GM12878 (cell line): ENCODE measurements at regions not wholly inside any gene's neighbourhood (a gene's known extent, or its start where the extent isn't known, plus 50 kb on each side); places are given as distances from the start of the nearest gene placed in this dataset.

Experiments
- ATAC-seq: fragments of 200-7000 bp; cut with Tn5 transposase; 3 replicates; pipeline ENCODE4 v1.9.1; 2020; ENCODE audit warnings: mild to moderate bottlenecking, moderate library complexity
- BruUV-seq: library from RNA; stranded (reverse); fragments of 400-500 nt; replicated peaks from 2 replicates; lab custom pipeline; 2021; lab: Mats Ljungman, UMichigan
- CTCF ChIA-PET: fragments of 300-600 bp; sonication (Branson Sonifier 250); formaldehyde crosslinking; extraction: SDS; loops from one replicate; lab custom pipeline; 2021; ENCODE audit warnings: inconsistent platforms; lab: Yijun Ruan, JAX
- POLR2A ChIA-PET: fragments of 350-600 bp; formaldehyde crosslinking; extraction: SDS; loops from one replicate; lab custom pipeline; 2021; ENCODE audit warnings: inconsistent platforms; lab: Charles Lee
- RAD21 ChIA-PET: fragments of 300-600 bp; sonication (Branson Sonifier 250); formaldehyde crosslinking; loops from one replicate; lab custom pipeline; 2023; ENCODE audit warnings: antibody characterized with exemption; ENCODE audit not compliant: unreplicated experiment; lab: Charles Lee
- SMC1A ChIA-PET: fragments of 300-600 bp; sonication (Branson Sonifier 250); formaldehyde crosslinking; loops from one replicate; lab custom pipeline; 2023; ENCODE audit not compliant: unreplicated experiment, uncharacterized antibody; lab: Charles Lee
- DNase-seq: peaks from one replicate; pipeline ENCODE4 v3.0.0-alpha.2; 2011; ENCODE audit warnings: low read depth, low spot score
- FAIRE-seq: peaks from 3 replicates; lab custom pipeline; 2011; peaks lifted over from hg19 to GRCh38; lab: Jason Lieb, UNC
- H2AFZ ChIP-seq: 2 replicates; pipeline ENCODE4 v1.6.0; 2011; ENCODE audit warnings: low read depth, low read length, control low read depth; ENCODE audit not compliant: control insufficient read depth
- H3K27ac ChIP-seq: 2 replicates; pipeline ENCODE4 v1.5.1; 2011; ENCODE audit warnings: control low read depth; ENCODE audit not compliant: control insufficient read depth, insufficient read depth
- H3K27me3 ChIP-seq, 2 experiments: replicated peaks in 1 of 2; 2 replicates each; pipeline versions ENCODE4 v1.6.0 to v1.6.1; 2011; ENCODE audit warnings: low read length in 1 of 2; ENCODE audit not compliant: control insufficient read depth in 2 of 2, insufficient read depth in 2 of 2
- H3K36me3 ChIP-seq, 2 experiments: 2 replicates each; pipeline ENCODE4 v1.5.1; 2011; ENCODE audit warnings: low read length in 1 of 2; ENCODE audit not compliant: control insufficient read depth in 2 of 2, insufficient read depth in 2 of 2
- H3K4me1 ChIP-seq: 2 replicates; pipeline ENCODE4 v1.6.1; 2011; ENCODE audit warnings: mild to moderate bottlenecking, low read length, moderate library complexity, mixed read lengths; ENCODE audit not compliant: control insufficient read depth, insufficient read depth
- H3K4me2 ChIP-seq: 2 replicates; pipeline ENCODE4 v1.6.0; 2011; ENCODE audit warnings: control low read depth; ENCODE audit not compliant: control insufficient read depth, insufficient read depth
- H3K4me3 ChIP-seq: fragments of 200-600 bp; sonication (generic); 2 replicates; pipeline ENCODE4 v1.5.1; 2016
- H3K79me2 ChIP-seq: 2 replicates; pipeline ENCODE4 v1.6.0; 2011; ENCODE audit warnings: low read length; ENCODE audit not compliant: control insufficient read depth, insufficient read depth
- H3K9ac ChIP-seq: 2 replicates; pipeline ENCODE4 v1.8.0; 2011; ENCODE audit warnings: low read length, control low read depth, mixed read lengths; ENCODE audit not compliant: control insufficient read depth, insufficient read depth
- H3K9me3 ChIP-seq: replicated peaks from 3 replicates; pipeline ENCODE4 v1.5.1; 2011; ENCODE audit warnings: mild to moderate bottlenecking, low read length; ENCODE audit not compliant: control insufficient read depth, insufficient read depth
- H4K20me1 ChIP-seq: 2 replicates; pipeline ENCODE4 v1.6.0; 2011; ENCODE audit not compliant: control insufficient read depth, insufficient read depth
- CHD4 ChIP-seq: fragments of 200-600 bp; sonication (generic); IDR thresholded peaks from 2 replicates; pipeline ENCODE4 v1.6.1; 2016; ENCODE audit warnings: mild to moderate bottlenecking
- LARP7 ChIP-seq: fragments of 450-650 bp; IDR thresholded peaks from 2 replicates; pipeline ENCODE4 v1.6.1; 2017; ENCODE audit warnings: mild to moderate bottlenecking
- NRF1 ChIP-seq: conservative IDR thresholded peaks from 2 replicates; pipeline ENCODE4 v1.6.1; 2011; ENCODE audit warnings: mild to moderate bottlenecking, low read depth, low read length, improper control_type of control experiment
- RELB ChIP-seq: fragments of 450-650 bp; IDR thresholded peaks from 2 replicates; pipeline ENCODE4 v1.6.1; 2017; ENCODE audit warnings: low read depth, mild to moderate bottlenecking, moderate library complexity
- SPI1 ChIP-seq: IDR thresholded peaks from 2 replicates; pipeline ENCODE4 v1.6.1; 2011; ENCODE audit warnings: low read depth, mild to moderate bottlenecking, low read length, moderate library complexity, borderline replicate concordance; ENCODE audit not compliant: insufficient read depth
- SUPT20H ChIP-seq: IDR thresholded peaks from 2 replicates; pipeline ENCODE4 v1.6.1; 2011; ENCODE audit warnings: low read depth, mild to moderate bottlenecking, low read length, moderate library complexity, borderline replicate concordance; ENCODE audit not compliant: control insufficient read depth
- TCF7 ChIP-seq: IDR thresholded peaks from 2 replicates; pipeline ENCODE4 v1.6.1; 2014; ENCODE audit warnings: antibody characterized with exemption, borderline replicate concordance
- YBX1 ChIP-seq: fragments of 450-650 bp; IDR thresholded peaks from 2 replicates; pipeline ENCODE4 v1.6.1; 2016; ENCODE audit warnings: antibody characterized with exemption
- ZNF207 ChIP-seq: fragments of 450-650 bp; IDR thresholded peaks from 2 replicates; pipeline ENCODE4 v1.6.1; 2014; ENCODE audit warnings: antibody characterized with exemption, mild to moderate bottlenecking, borderline replicate concordance
- WGBS: methylation state at CpG from one replicate; pipeline ENCODE4 v1.1.6; 2016; ENCODE audit warnings: low lambda C conversion rate; ENCODE audit not compliant: insufficient replicate concordance, insufficient coverage; ENCODE audit errors: missing lambda C conversion rate; 5-methylcytosine and 5-hydroxymethylcytosine counted together
- in situ Hi-C: fragments of 300-500 bp; cut with MboI; formaldehyde crosslinking; loops from 9 replicates; pipeline ENCODE4 v1.14.3; 2018; ENCODE audit warnings: mixed read lengths
- intact Hi-C: fragments of 100-400 bp; cut with micrococcal nuclease; formaldehyde crosslinking; loops from one replicate; pipeline ENCODE4 v1.14.2; 2022; ENCODE audit not compliant: unreplicated experiment

- Histone ChIP-seq H3K4me1 (no peaks in the 10 kb centered on the region), H3K36me3 (no peaks in the 10 kb centered on the region), H3K27ac (no peak overlapping the region), H3K9ac (no peak overlapping the region), H4K20me1 (no peaks in the 10 kb centered on the region), H3K9me3 (no peaks in the 10 kb centered on the region; the same call in 2 of the 3 replicates), H2AFZ (no peak overlapping the region), H3K4me2 (no peak overlapping the region)
- RAD21 ChIA-PET = no interaction called here
- SMC1A ChIA-PET = no interaction called here
- intact Hi-C loops = no loop called here
- FAIRE-seq = no peak
- in situ Hi-C loops = no loop called here
- ATAC-seq = no peak
- BruUV-seq = no TSS peak
- 21% methylated on average over 7 of the region's 7 CpGs for WGBS
- TF ChIP-seq TCF7 (no peak), SPI1 (no peak), ZNF207 (no peak), YBX1 (no peak), RELB (no peak), NRF1 (no peak), CHD4 (no peak), SUPT20H (no peak), LARP7 (no peak)
- TF ChIP-seq, all 136 proteins: peak for 0
- CTCF ChIA-PET = interaction anchor here (0.6 kb wide), 1 partner anchor 765 kb away, joined by 3 read pairs; no protein-coding TSS in a partner anchor
- no peak for DNase-seq
- Histone ChIP-seq H3K79me2 (no peaks in the 10 kb centered on the region), H3K4me3 (no peak overlapping the region), H3K27me3 (no peaks in the 10 kb centered on the region)
- POLR2A ChIA-PET = no interaction called here
Measured at GRCh38 chr7:68205826-68206225, 1209.2 kb downstream of the TYW1 start.
